Transverse colon (tissue), 4 donors: ENCODE measurements at regions not wholly inside any gene's neighbourhood (a gene's known extent, or its start where the extent isn't known, plus 50 kb on each side); places are given as distances from the start of the nearest gene placed in this dataset.

Experiments
- DNase-seq: peaks from one replicate; pipeline ENCODE4 v3.0.0-alpha.2; 2019
- H3K27ac ChIP-seq, 4 donors: fragments of 200-600 bp; sonication (generic); 2 replicates each; pipeline ENCODE4 v1.5.1; 2016 to 2018; ENCODE audit warnings: inconsistent platforms in 4 of 4
- H3K27me3 ChIP-seq: fragments of 200-600 bp; sonication (generic); 2 replicates; pipeline ENCODE4 v1.5.1; 2017; ENCODE audit warnings: inconsistent platforms
- H3K36me3 ChIP-seq, 4 donors: fragments of 200-600 bp; sonication (generic); 2 replicates each; pipeline ENCODE4 v1.5.1; 2017 to 2019; ENCODE audit warnings: inconsistent platforms in 4 of 4
- H3K4me1 ChIP-seq, 4 donors: fragments of 200-600 bp; sonication (generic); 2 replicates each; pipeline ENCODE4 v1.5.1; 2017 to 2020; ENCODE audit warnings: inconsistent platforms in 4 of 4
- H3K4me3 ChIP-seq, 4 donors: fragments of 200-600 bp; sonication (generic); 1 replicate in 1 of 4; 2 replicates in 3 of 4; pipeline versions ENCODE4 v1.5.1 to v1.6.1; 2017 to 2019; ENCODE audit warnings: inconsistent platforms in 4 of 4
- H3K9me3 ChIP-seq, 2 donors: fragments of 200-600 bp; sonication (generic); 2 replicates each; pipeline ENCODE4 v1.5.1; 2017 to 2019; ENCODE audit warnings: inconsistent platforms in 2 of 2
- EP300 ChIP-seq: sonication (generic); formaldehyde crosslinking; IDR thresholded peaks from one replicate; pipeline ENCODE4 v1.6.1; 2017; ENCODE audit warnings: antibody characterized with exemption, low read depth
- POLR2A ChIP-seq: fragments of 450-650 bp; IDR thresholded peaks from one replicate; pipeline ENCODE4 v1.6.1; 2016; ENCODE audit warnings: antibody characterized with exemption, mild to moderate bottlenecking, moderate library complexity
- POLR2AphosphoS5 ChIP-seq, 3 donors: sonication (generic); formaldehyde crosslinking; IDR thresholded peaks; one replicate each; pipeline ENCODE4 v1.6.1; 2016; ENCODE audit warnings: antibody characterized with exemption in 3 of 3
- WGBS, 2 donors: methylation state at CpG; one replicate each; pipeline ENCODE4 v1.1.5; 2018; ENCODE audit warnings: low coverage in 1 of 2; 5-methylcytosine and 5-hydroxymethylcytosine counted together
- in situ Hi-C, 4 donors: fragments of 200-750 bp; cut with MboI; loops; one replicate each; pipeline versions ENCODE4 v1.15.0 to v1.15.1; 2017; ENCODE audit warnings: low sequenced_read_pairs in 3 of 4, low pct_ligation_motif_present in 1 of 4, low pct_unique_long_range_greater_than_20kb in 1 of 4
- intact Hi-C: fragments of 100-400 bp; cut with DNase I; formaldehyde crosslinking; loops from one replicate; pipeline ENCODE4 v1.15.1; 2023; ENCODE audit warnings: low total_unique reads
- TF ChIP-seq, protein P1 (sequence below), 5 experiments: fragments of 200-600 bp in 3 of 5; fragments of 450-650 bp in 2 of 5; sonication (generic) in 3 of 5; IDR thresholded peaks; 1 replicate in 2 of 5; 2 replicates in 3 of 5; pipeline ENCODE4 v1.5.1; 2016 to 2017; ENCODE audit warnings: antibody characterized with exemption in 5 of 5, inconsistent platforms in 3 of 5, mild to moderate bottlenecking in 2 of 5, moderate library complexity in 1 of 5

DNA sequence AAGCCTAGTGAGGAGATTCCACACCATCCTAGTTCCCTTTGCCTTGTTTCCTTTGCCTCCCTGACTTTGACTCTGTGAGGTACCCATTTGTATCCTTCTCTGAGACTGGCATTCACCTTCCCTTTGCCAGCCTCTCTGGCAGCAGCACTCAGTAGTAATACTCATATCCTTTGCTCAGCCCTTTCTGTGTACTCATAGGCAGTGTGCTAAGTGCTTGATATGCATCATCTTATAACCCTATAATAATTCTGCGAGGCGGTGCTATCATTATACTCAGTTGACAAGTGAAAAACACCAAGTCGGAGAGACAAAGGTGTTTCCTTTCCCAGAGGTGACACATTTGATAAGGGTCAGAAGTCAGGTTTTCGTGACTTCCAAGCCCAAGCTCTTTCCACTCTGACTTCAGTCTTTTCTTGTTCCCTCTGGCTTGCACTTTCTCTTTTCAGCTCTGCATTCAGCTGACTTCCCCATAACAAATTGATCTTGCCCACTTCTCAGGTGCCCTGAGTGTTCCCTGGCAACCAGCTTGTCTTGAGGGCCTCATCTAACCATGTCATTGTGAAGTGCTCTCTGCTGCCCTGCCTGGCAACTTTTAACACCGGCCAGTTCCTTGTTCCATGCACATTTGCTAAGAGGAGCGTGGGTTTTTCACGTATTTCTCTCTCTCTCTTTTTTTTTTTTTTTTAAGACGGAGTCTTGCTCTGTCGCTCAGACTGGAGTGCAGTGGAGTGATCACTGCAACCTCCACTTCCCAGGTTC lies 94.5 kb upstream of the UPP2 start:
- H3K27ac ChIP-seq: no peak overlapping the region

DNA sequence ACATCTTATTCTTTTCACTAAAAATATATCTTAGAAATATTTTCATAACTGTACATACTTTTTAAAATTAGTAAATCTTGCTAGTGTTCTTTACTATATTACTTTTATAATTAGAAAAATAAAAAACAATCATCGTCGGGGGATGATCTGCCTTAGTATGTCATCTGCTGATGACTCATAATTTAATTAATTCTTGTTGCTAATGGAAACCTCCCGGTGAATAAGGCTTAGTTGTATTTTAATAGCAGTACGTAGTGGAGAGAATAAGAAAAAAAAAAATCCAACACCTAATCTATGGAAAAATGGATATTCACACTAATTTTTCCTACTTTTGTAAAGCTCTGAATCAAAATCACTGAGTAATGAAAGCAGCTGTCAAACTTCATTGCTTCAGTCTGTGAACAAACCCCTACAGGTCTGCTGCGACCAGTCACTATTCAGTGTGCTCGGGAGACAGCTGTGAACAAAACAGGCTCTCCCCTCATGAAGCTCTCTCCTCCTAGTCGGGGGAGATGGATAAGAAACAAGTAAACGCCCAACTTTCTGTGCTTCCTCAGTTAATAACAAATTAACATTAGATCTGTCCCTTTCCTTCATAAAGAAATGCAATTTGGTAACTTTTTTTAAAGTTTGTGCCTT lies 97.4 kb upstream of the UPP2 start:
- no peak overlapping the region for H3K27ac ChIP-seq
- WGBS, 2 donors: 66 to 77% methylated on average over 8 of the region's 8 CpGs
- H3K9me3 ChIP-seq: no peaks in the 10 kb centered on the region
- no peaks in the 10 kb centered on the region for H3K27me3 ChIP-seq
- TF ChIP-seq POLR2A (no peak), EP300 (no peak), POLR2AphosphoS5 (IDR thresholded peaks at IDR 0.05) (no peak)
- TF ChIP-seq, protein P1, sequence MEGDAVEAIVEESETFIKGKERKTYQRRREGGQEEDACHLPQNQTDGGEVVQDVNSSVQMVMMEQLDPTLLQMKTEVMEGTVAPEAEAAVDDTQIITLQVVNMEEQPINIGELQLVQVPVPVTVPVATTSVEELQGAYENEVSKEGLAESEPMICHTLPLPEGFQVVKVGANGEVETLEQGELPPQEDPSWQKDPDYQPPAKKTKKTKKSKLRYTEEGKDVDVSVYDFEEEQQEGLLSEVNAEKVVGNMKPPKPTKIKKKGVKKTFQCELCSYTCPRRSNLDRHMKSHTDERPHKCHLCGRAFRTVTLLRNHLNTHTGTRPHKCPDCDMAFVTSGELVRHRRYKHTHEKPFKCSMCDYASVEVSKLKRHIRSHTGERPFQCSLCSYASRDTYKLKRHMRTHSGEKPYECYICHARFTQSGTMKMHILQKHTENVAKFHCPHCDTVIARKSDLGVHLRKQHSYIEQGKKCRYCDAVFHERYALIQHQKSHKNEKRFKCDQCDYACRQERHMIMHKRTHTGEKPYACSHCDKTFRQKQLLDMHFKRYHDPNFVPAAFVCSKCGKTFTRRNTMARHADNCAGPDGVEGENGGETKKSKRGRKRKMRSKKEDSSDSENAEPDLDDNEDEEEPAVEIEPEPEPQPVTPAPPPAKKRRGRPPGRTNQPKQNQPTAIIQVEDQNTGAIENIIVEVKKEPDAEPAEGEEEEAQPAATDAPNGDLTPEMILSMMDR (IDR thresholded peaks at IDR 0.05): no peak
- intact Hi-C loops (no loop called here), in situ Hi-C loops (loop anchor here (10.0 to 25.0 kb wide), 7 partner anchors 229 to 709 kb away; partner anchors contain the start of gene ERMN (in 1 of the 4))
- H3K36me3 ChIP-seq: no peaks in the 10 kb centered on the region
- H3K4me1 ChIP-seq: no peaks in the 10 kb centered on the region
- no peak overlapping the region for H3K4me3 ChIP-seq
- no peak for DNase-seq

More for the DNA sequence above, 94.5 kb upstream of the UPP2 start:
- no peaks in the 10 kb centered on the region for H3K9me3 ChIP-seq
- in situ Hi-C loops (loop anchor here (5.0 to 25.0 kb wide), 8 partner anchors 230 to 712 kb away; partner anchors contain the start of gene ERMN (in 1 of the 4)), intact Hi-C loops (no loop called here)
- DNase-seq: peak; percentile 16
- 58 to 75% methylated on average over 9 of the region's 9 CpGs for WGBS, 2 donors
- H3K4me1 ChIP-seq: peaks cover 0 to 4% (median 0%) of the 10 kb centered on the region in 4 donors
- H3K36me3 ChIP-seq: no peaks in the 10 kb centered on the region
- no peak overlapping the region for H3K4me3 ChIP-seq
- H3K27me3 ChIP-seq: no peaks in the 10 kb centered on the region
- TF ChIP-seq POLR2A (no peak), EP300 (no peak), POLR2AphosphoS5 (IDR thresholded peaks at IDR 0.05) (no peak)
- TF ChIP-seq, protein P1 (IDR thresholded peaks at IDR 0.05): no peak

DNA sequence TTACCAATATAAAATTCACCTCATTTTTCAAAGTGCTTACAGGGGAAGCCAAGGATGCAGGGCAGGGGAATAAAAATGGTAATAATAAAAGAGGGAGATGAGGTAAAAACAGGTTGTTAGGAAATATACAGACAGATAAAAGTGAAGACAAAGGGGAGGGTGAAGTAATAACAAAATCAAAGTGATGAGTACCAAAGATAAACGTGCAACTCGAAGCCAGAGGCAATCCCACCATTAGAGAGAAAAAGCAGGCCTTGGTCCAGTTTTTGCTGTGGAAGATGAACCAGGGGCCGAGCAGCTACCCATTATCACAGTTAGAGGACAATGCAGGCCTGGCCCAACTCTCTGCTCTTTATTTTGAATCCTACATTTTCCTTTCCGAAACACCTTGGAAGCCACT lies 99.6 kb upstream of the UPP2 start:
- no peak overlapping the region for H3K4me3 ChIP-seq
- H3K36me3 ChIP-seq: no peaks in the 10 kb centered on the region
- H3K9me3 ChIP-seq: no peaks in the 10 kb centered on the region
- no peaks in the 10 kb centered on the region for H3K27me3 ChIP-seq
- H3K27ac ChIP-seq: no peak overlapping the region
- no peak for DNase-seq
- TF ChIP-seq POLR2AphosphoS5 (IDR thresholded peaks at IDR 0.05) (no peak), EP300 (no peak), POLR2A (no peak)
- TF ChIP-seq, protein P1 (IDR thresholded peaks at IDR 0.05): no peak
- intact Hi-C loops: no loop called here
- in situ Hi-C loops: loop anchor here (10.0 to 25.0 kb wide), 7 partner anchors 227 to 707 kb away; partner anchors contain the start of gene ERMN (in 1 of the 4)
- 70 to 82% methylated on average over 4 of the region's 4 CpGs for WGBS, 2 donors
- no peaks in the 10 kb centered on the region for H3K4me1 ChIP-seq

DNA sequence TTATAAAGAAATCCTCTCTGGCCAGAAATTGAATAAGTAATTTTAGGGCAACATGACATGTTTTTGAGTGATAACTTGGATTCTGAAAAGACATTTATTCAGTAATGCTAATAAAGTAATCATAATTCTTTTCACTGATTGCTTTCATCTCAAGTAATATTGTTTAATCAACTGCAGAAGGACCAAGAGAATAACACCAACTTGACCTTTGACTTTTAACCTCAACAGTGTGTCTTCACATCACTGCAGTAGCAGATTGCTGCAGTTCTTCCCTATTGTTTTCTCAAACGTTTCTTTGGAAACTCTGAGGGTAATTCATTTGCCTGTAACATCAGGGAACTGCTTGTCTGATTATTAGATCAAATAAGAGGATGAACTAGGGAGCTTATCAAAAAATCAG lies 104.9 kb upstream of the UPP2 start:
- DNase-seq: no peak
- H3K27ac ChIP-seq: no peak overlapping the region
- in situ Hi-C loops: no loop called here
- no peak overlapping the region for H3K4me3 ChIP-seq
- 20 to 38% methylated on average over 1 of the region's 1 CpG for WGBS, 2 donors
- H3K36me3 ChIP-seq: no peaks in the 10 kb centered on the region
- intact Hi-C loops: no loop called here
- H3K27me3 ChIP-seq: no peaks in the 10 kb centered on the region
- no peaks in the 10 kb centered on the region for H3K9me3 ChIP-seq
- no peaks in the 10 kb centered on the region for H3K4me1 ChIP-seq
- TF ChIP-seq, protein P1 (IDR thresholded peaks at IDR 0.05): no peak
- TF ChIP-seq EP300 (no peak), POLR2A (no peak), POLR2AphosphoS5 (IDR thresholded peaks at IDR 0.05) (no peak)
